CD1c-positive myeloid dendritic cell (primary cell): ENCODE measurements at regions not wholly inside any gene's neighbourhood (a gene's known extent, or its start where the extent isn't known, plus 50 kb on each side); places are given as distances from the start of the nearest gene placed in this dataset.

Experiments
- DNase-seq: peaks from one replicate; pipeline ENCODE4 v3.0.0-alpha.2; 2016; ENCODE audit errors: extremely low spot score

- no peak for DNase-seq
These were observed 49.7 kb downstream of the CYRIA start for GRCh38 chr2:16615687-16616615.

DNA sequence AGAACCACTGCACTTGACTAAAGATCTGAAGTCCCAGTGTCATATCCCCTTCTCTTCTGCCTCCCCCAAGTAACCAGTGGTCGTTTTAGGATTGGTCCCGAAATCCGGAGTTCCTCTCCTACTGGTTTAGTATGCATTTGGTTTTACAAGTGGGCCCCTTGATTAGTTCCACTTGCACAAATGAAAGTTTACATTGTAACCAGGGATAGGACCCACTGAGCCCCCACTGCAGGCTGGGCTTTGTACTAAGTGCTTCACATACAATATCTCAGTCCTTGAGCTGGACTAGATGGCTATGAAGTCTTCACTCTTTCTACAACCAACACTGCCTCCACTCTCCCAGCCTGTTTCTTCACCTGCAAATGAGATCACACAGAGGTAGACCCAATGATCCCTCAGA is 50.4 kb downstream of the CYRIA start:
- DNase-seq = no peak

- no peak for DNase-seq
These were observed 51.2 kb downstream of the CYRIA start for GRCh38 chr2:16614314-16614860.

DNA sequence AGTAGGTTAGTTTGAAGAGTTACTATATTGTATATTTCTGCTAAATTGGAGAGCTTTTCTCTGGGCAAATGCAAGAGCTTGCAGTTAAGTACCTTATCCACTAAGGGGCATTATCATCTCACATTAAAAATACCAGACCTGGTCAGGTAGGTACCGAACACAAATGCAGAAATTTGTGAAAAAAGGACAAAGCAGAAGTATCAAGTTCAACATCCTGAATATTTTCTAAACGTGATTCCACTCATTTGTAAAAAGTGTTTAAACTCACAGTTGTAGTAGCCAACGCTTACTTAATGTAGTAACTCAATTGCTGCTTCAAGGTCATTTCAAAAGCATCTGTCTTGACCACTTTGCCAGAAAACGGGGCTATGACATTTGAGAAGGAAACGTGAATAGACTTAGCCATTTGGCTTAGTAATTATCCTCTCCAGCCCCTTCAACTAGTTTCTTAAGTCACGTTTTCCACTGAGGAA is 52.1 kb downstream of the CYRIA start:
- peak; percentile 52 for DNase-seq

DNA sequence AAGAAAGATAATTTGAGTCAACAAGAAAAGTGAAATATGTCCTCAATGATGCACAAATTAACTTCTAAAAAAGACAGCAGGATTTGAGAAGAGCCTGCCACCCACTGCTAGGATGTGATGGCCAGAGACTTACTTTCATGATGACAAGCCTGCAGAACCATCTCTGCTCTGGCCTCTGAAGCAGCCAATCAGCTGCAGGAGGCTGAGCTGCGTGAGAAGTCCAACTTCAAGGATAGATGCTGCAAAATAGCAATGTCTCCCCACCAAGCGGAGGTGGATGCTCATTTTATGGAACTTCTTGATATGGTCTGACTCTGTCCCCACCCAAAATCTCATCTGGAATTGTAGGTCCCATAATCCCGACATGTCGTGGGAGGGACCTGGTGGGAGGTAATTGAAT is 53.1 kb downstream of the CYRIA start:
- DNase-seq = no peak

DNA sequence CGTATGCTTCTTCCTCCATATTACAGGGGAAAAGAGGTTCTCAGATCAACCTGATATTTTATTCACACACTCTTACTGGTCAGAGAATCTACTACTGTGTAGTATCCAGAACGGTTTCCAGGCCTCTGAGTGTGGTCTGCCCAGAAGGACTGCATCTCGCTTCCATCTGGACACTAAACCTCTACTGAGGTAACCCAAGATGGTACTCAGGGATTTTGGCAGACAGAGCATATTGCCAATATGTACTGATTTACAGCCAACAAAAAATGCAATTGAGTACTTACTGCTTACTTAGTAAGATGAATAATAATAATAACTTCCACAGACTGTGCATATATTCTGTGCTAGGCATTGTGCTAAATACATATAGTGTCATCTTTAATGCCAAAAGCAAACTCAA is 55.8 kb downstream of the CYRIA start:
- no peak for DNase-seq

- DNase-seq = peak; percentile 89
These were observed 56.7 kb downstream of the CYRIA start for GRCh38 chr2:16608661-16609643.

DNA sequence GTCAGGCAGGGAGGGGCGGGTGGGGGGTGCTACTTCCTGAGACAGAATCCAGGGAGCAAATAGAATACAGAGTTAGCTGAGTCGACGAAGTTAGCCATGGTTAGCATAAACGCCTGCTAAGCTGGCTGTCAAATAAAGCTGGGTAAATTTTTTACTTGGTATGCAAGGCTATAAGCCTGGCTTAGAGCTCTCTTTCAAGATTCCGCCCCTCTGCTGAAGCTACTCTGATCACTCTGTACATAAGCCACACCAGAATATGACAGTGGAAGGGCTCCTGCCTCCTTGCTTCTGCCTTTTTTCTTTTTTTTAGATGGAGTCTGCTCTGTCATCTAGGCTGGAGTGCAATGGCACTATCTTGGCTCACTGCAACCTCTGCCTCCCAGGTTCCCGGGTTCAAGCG is 58.3 kb downstream of the CYRIA start:
- DNase-seq = no peak

DNA sequence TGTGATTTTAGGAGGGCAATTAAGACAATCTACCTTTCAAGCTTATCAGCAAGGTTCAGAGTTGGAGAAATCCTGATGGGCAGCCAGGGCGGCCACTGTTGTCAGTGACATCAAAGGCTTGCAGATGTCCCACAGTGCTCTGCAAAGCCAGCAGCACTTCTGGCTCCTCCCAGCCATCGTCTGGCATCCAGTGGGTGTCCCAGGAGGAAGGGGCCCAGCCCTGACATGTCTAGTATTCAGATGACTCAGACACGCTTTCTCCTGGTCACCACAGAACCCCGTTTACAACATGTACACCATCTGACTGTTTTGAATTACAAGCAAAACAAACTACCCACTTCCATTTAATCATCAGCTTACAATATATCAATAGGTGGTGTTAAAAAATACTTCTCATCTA is 61.4 kb downstream of the CYRIA start:
- DNase-seq = no peak

- no peak for DNase-seq
These were observed 74.2 kb downstream of the CYRIA start for GRCh38 chr2:16591370-16591933.

DNA sequence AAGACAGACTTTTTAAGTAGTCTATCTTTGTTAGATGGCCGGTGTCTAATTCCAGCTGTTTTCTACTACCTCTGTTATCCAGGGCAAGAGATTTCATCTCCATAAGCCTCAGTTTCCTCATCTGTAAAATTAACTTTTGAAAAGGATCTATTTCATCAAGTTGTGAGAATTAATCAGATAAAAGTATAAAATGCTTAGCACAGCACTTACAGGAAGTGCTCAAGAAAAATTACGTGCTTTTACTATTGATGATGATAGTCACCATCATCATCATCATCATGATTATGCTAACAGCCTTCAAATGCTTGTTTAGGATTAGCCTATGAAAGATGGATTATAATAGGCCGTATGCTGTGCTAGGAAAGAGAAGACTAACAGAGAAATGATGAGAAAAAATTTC is 76.2 kb downstream of the CYRIA start:
- DNase-seq = no peak

DNA sequence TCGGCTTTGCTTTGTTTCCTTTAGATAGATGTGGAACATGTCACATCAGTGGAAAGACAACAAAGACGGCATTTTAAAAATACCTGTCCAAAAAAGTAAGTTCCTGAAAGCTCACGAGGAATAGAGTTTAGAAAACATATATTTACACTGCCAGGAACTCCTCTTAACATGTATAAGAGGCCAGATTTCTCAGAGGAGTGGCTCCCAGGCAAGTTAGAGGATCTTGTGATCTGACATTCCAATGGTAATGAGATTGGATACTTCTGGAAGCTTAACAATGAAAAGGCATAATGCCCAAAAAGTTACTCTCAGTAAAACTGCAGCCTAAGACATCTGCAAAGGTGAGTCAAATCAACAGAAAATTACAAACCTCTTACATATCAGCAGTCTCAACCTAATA is 77.1 kb downstream of the CYRIA start:
- DNase-seq = no peak

DNA sequence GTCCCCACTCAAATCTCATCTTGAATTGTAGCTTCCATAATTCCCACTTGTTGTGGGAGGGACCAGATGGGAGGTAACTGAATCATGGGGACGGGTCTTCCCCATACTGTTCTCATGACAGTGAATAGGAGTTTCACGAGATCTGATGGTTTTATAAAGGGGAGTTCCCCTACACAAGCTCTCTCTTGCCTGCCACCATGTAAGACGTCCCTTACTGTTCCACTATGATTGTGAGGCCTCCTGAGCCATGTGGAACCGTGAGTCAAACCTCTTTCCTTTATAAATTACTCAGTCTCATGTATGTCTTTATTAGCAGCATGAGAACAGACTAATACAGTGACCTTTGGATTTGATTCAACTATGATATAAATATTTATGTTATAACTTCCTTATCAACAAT is 78.0 kb downstream of the CYRIA start:
- no peak for DNase-seq

- peak; percentile 45 for DNase-seq
These were observed 80.7 kb downstream of the CYRIA start for GRCh38 chr2:16584824-16585540.

DNA sequence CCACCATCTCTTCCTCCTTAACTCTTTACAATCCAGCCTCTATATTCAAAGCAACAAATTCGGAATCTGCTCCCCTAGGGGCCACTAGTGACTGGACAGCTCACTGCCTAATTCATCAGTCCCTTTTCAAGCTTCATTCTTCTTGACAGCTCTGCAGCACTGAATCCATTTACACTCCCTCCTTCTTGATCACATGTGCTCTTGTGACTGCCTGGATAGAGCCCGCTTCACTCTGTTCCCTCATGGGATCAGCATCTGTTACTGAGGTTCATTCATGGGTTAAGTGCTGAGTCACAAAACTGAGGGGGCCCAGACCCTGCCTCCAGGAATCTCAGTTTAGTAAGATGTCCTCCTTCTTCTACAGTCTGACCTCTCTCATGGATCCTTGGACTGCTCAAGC is 81.5 kb downstream of the CYRIA start:
- no peak for DNase-seq

DNA sequence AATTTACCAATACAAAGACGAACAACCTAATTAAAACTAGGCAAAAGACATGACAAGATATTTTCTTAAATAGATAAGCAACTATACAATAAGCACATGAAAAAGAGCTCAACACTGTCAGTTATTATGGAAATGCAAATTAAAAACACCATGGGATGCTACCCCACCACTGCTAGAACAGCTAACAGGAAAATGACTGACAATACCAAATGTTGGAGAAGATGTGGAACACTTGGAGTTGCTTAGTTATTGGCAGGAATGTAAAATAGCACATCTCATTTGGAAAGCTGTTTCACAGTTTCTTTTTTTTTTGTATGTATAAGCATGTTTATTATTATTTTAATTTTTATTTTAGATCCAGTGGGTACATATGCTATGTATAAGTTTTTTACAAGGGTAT is 84.4 kb downstream of the CYRIA start:
- DNase-seq = no peak

- DNase-seq = no peak
These were observed 87.6 kb downstream of the CYRIA start for GRCh38 chr2:16578081-16578480.

DNA sequence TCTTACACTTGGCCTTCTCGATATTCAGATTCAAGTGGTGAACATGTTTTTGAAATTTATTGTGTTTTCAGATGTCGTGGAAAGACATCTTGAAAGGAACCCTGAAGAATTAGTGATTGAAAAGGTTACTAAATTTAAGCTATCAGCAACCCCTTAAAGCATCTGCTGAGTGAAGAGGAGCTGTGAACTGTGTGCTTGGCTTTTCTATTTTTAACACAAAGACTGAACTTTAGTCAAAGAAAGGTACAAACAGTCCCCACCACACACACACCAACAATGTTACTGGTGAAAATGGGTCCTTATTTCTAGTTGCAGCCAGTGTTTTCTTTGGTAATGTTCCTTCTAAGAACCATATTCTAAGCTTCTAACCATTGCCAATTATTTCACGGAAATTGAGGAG is 95.1 kb downstream of the CYRIA start:
- DNase-seq = no peak

DNA sequence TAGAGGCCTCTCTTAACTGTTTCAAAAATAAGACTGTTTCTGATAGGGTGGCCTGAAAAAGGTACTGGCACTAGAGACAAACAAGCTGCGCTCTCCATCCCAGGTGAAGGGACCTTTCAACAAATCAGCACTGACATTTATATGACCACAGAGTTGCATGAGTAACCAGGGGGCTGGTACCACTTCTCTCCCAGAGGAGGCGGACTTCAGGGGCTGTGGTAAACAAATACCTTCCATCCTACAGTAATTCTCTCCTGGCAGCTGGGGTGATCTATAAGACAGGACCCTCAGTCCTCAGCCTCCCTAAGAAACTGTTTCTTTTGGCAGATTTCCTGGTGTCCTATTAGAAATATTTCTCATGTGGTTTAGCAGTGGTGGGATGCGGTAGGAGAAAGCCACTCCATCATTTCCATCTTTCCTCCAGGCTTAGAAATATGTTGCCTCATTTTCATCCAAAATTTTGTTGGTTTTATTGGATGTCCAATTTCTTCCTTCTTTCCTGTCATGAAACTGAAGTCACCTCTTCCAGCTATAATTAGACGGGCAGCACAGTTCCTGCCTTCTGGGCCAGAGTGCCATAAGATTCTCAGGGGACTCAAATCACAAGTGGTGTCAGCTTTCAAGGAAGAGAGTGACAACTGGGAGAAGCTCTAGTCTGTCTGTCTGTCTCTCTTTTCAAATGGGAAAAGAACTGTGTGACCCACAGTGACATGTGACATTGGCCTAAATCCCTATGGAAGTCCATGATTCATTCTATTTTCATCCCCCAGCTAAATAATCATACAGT is 96.4 kb downstream of the CYRIA start:
- no peak for DNase-seq

- DNase-seq = no peak
These were observed 98.9 kb downstream of the CYRIA start for GRCh38 chr2:16566701-16567100.
